ENCODE measurements at regions not wholly inside any gene's neighbourhood (a gene's known extent, or its start where the extent isn't known, plus 50 kb on each side); places are given as distances from the start of the nearest gene placed in this dataset.

GRCh38 chr11:39190751-39191150 is 2268.7 kb downstream of the LRRC4C start:
- intact Hi-C loops (cut with DNase I; ENCODE audit: low total_unique reads): no loop called here
- no peaks in the 10 kb centered on the region for H3K36me3 ChIP-seq
- no peaks in the 10 kb centered on the region for H3K4me1 ChIP-seq
- no peak overlapping the region for H3K27ac ChIP-seq
- no peak overlapping the region for H3K4me3 ChIP-seq
- no peak for DNase-seq
- no peaks in the 10 kb centered on the region for H3K9me3 ChIP-seq
- no peaks in the 10 kb centered on the region for H3K27me3 ChIP-seq
- no peak for TF ChIP-seq CTCF (IDR thresholded peaks at IDR 0.05)
- TF ChIP-seq POLR2A (IDR thresholded peaks at IDR 0.05): no peak

GRCh38 chr11:39177678-39178077 is 2281.8 kb downstream of the LRRC4C start:
- Histone ChIP-seq H3K4me1 (no peaks in the 10 kb centered on the region), H3K9me3 (no peaks in the 10 kb centered on the region), H3K36me3 (no peaks in the 10 kb centered on the region), H3K27me3 (peaks cover 0 to 3% of the 10 kb centered on the region in 2 donors), H3K27ac (no peak overlapping the region), H3K4me3 (no peak overlapping the region)
- TF ChIP-seq CTCF (IDR thresholded peaks at IDR 0.05) (no peak), POLR2A (IDR thresholded peaks at IDR 0.05) (no peak)
- intact Hi-C loops (cut with DNase I; ENCODE audit: low total_unique reads): no loop called here
- DNase-seq: no peak

GRCh38 chr11:39174965-39175364 is 2284.5 kb downstream of the LRRC4C start:
- H3K27ac ChIP-seq: no peak overlapping the region
- H3K4me3 ChIP-seq: no peak overlapping the region
- no peak for TF ChIP-seq CTCF (IDR thresholded peaks at IDR 0.05)
- TF ChIP-seq POLR2A (IDR thresholded peaks at IDR 0.05): no peak
- peaks cover 0 to 3% of the 10 kb centered on the region in 2 donors for H3K27me3 ChIP-seq
- H3K36me3 ChIP-seq: no peaks in the 10 kb centered on the region
- DNase-seq: no peak
- no peaks in the 10 kb centered on the region for H3K9me3 ChIP-seq
- intact Hi-C loops (cut with DNase I; ENCODE audit: low total_unique reads): no loop called here
- no peaks in the 10 kb centered on the region for H3K4me1 ChIP-seq

GRCh38 chr11:39174196-39174595 is 2285.3 kb downstream of the LRRC4C start:
- Histone ChIP-seq H3K9me3 (no peaks in the 10 kb centered on the region), H3K27me3 (peaks cover 0 to 3% of the 10 kb centered on the region in 2 donors), H3K27ac (no peak overlapping the region), H3K36me3 (no peaks in the 10 kb centered on the region), H3K4me1 (no peaks in the 10 kb centered on the region), H3K4me3 (no peak overlapping the region)
- intact Hi-C loops (cut with DNase I; ENCODE audit: low total_unique reads): no loop called here
- no peak for DNase-seq
- no peak for TF ChIP-seq CTCF (IDR thresholded peaks at IDR 0.05)
- TF ChIP-seq POLR2A (IDR thresholded peaks at IDR 0.05): no peak

GRCh38 chr11:39165021-39165420 is 2294.4 kb downstream of the LRRC4C start:
- Histone ChIP-seq H3K4me1 (no peaks in the 10 kb centered on the region), H3K27me3 (no peaks in the 10 kb centered on the region), H3K9me3 (no peaks in the 10 kb centered on the region), H3K4me3 (no peak overlapping the region), H3K36me3 (no peaks in the 10 kb centered on the region), H3K27ac (no peak overlapping the region)
- TF ChIP-seq CTCF (IDR thresholded peaks at IDR 0.05) (no peak), POLR2A (IDR thresholded peaks at IDR 0.05) (no peak)
- intact Hi-C loops (cut with DNase I; ENCODE audit: low total_unique reads): no loop called here
- DNase-seq: no peak

Data from uterus (tissue), 3 donors.